ENCODE measurements at regions not wholly inside any gene's neighbourhood (a gene's known extent, or its start where the extent isn't known, plus 50 kb on each side); places are given as distances from the start of the nearest gene placed in this dataset.
"Not testable (repeated sequence)": the region's sequence is repeated elsewhere in the genome, so short reads cannot be mapped to it uniquely, and the experiment has no call there.

- no peak for DNase-seq
These were observed 284.6 kb downstream of the BCAT1 start for GRCh38 chr12:24664161-24664880.

- no peak for DNase-seq
These were observed 287.2 kb downstream of the BCAT1 start for GRCh38 chr12:24661657-24662096.

GRCh38 chr12:24659016-24659415 is 289.9 kb downstream of the BCAT1 start:
- no peak for DNase-seq

GRCh38 chr12:24654344-24654743 is 294.6 kb downstream of the BCAT1 start:
- DNase-seq, result not testable (repeated sequence)

- no peak for DNase-seq
These were observed 299.3 kb downstream of the BCAT1 start for GRCh38 chr12:24649634-24650033.

GRCh38 chr12:24649209-24649608 is 299.7 kb downstream of the BCAT1 start:
- DNase-seq, result no peak

- no peak for DNase-seq
These were observed 303.6 kb downstream of the BCAT1 start for GRCh38 chr12:24645254-24645653.

- no peak for DNase-seq
These were observed 305.5 kb downstream of the BCAT1 start for GRCh38 chr12:24643120-24644119.

- DNase-seq, result no peak
These were observed 309.3 kb downstream of the BCAT1 start for GRCh38 chr12:24639641-24640040.

- DNase-seq, result no peak
These were observed 316.4 kb downstream of the BCAT1 start for GRCh38 chr12:24632466-24632865.

GRCh38 chr12:24631676-24632426 is 317.1 kb downstream of the BCAT1 start:
- no peak for DNase-seq

- no peak for DNase-seq
These were observed 318.0 kb downstream of the BCAT1 start for GRCh38 chr12:24630856-24631255.

- no peak for DNase-seq
These were observed 318.5 kb downstream of the BCAT1 start for GRCh38 chr12:24630446-24630845.

GRCh38 chr12:24625103-24625502 is 323.8 kb downstream of the BCAT1 start:
- DNase-seq, result no peak

GRCh38 chr12:24619954-24620353 is 328.9 kb downstream of the BCAT1 start:
- DNase-seq, result not testable (repeated sequence)

GRCh38 chr12:24617471-24617870 is 331.4 kb downstream of the BCAT1 start:
- DNase-seq, result no peak

GRCh38 chr12:24615967-24616411 is 332.9 kb downstream of the BCAT1 start:
- DNase-seq, result no peak

GRCh38 chr12:24608637-24609285 is 340.1 kb downstream of the BCAT1 start:
- DNase-seq, result no peak

- DNase-seq, result no peak
These were observed 340.8 kb downstream of the BCAT1 start for GRCh38 chr12:24608108-24608507.

- DNase-seq, result no peak
These were observed 343.0 kb downstream of the BCAT1 start for GRCh38 chr12:24605916-24606315.

- no peak for DNase-seq
These were observed 343.4 kb downstream of the BCAT1 start for GRCh38 chr12:24605466-24605865.

GRCh38 chr12:24603371-24603770 is 345.5 kb downstream of the BCAT1 start:
- no peak for DNase-seq

All from NCI-H1105 (cell line).